Neural crest cell (in vitro differentiated cells): ENCODE measurements at regions not wholly inside any gene's neighbourhood (a gene's known extent, or its start where the extent isn't known, plus 50 kb on each side); places are given as distances from the start of the nearest gene placed in this dataset.
"Not testable (repeated sequence)": the region's sequence is repeated elsewhere in the genome, so short reads cannot be mapped to it uniquely, and the experiment has no call there.

ENCODE experiments used
- DNase-seq: peaks from one replicate; pipeline ENCODE4 v3.0.0; 2021; ENCODE audit warnings: low read depth, mixed read lengths, low spot score
- H3K27ac Mint-ChIP-seq: one replicate; pipeline ENCODE4 v1.8.0; 2021; ENCODE audit warnings: mild to moderate bottlenecking, mixed read lengths; ENCODE audit not compliant: unreplicated experiment
- H3K27me3 Mint-ChIP-seq: 2 replicates; pipeline ENCODE4 v1.8.0; 2021; ENCODE audit warnings: low read depth, mild to moderate bottlenecking, mixed read lengths
- H3K36me3 Mint-ChIP-seq: 2 replicates; pipeline ENCODE4 v1.8.0; 2021; ENCODE audit warnings: low read depth, mild to moderate bottlenecking, mixed read lengths
- H3K4me1 Mint-ChIP-seq: 2 replicates; pipeline ENCODE4 v1.8.0; 2021; ENCODE audit warnings: mixed read lengths
- H3K4me3 Mint-ChIP-seq: one replicate; pipeline ENCODE4 v1.8.0; 2021; ENCODE audit warnings: mild to moderate bottlenecking, mixed read lengths
- H3K9me3 Mint-ChIP-seq: 2 replicates; pipeline ENCODE4 v1.8.0; 2021; ENCODE audit warnings: mixed read lengths
- TF ChIP-seq, protein P1 (sequence below): fragments of 200-600 bp; sonication (generic); conservative IDR thresholded peaks from 2 replicates; pipeline ENCODE4 v1.5.0; 2021; ENCODE audit warnings: antibody characterized with exemption, mild to moderate bottlenecking

DNA sequence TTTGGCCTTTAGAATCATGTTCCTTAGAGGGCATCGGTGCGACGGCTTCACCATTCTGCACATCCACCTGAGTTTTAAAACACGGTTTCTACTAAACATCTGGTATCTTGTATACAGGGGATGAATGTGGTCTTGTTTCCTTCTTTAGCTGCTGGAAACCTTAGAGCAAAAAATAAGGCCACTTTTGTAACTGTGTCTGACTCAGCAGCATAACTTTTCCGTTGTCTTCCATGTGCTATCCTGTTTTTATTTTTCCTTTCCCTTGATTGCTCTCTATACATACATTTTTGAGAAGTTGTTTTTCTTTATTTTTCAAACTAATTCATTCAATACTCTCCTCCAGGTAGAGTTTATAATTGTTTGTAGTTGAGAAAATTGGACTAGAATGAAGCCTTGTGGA lies 108.8 kb upstream of the PCED1B start:
- peaks cover 6% of the 10 kb centered on the region for H3K9me3 Mint-ChIP-seq
- no peaks in the 10 kb centered on the region for H3K36me3 Mint-ChIP-seq
- H3K4me3 Mint-ChIP-seq, result no peak overlapping the region
- DNase-seq, result no peak
- no peaks in the 10 kb centered on the region for H3K4me1 Mint-ChIP-seq
- H3K27ac Mint-ChIP-seq, result no peak overlapping the region
- TF ChIP-seq, protein P1, sequence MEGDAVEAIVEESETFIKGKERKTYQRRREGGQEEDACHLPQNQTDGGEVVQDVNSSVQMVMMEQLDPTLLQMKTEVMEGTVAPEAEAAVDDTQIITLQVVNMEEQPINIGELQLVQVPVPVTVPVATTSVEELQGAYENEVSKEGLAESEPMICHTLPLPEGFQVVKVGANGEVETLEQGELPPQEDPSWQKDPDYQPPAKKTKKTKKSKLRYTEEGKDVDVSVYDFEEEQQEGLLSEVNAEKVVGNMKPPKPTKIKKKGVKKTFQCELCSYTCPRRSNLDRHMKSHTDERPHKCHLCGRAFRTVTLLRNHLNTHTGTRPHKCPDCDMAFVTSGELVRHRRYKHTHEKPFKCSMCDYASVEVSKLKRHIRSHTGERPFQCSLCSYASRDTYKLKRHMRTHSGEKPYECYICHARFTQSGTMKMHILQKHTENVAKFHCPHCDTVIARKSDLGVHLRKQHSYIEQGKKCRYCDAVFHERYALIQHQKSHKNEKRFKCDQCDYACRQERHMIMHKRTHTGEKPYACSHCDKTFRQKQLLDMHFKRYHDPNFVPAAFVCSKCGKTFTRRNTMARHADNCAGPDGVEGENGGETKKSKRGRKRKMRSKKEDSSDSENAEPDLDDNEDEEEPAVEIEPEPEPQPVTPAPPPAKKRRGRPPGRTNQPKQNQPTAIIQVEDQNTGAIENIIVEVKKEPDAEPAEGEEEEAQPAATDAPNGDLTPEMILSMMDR, result no peak
- no peaks in the 10 kb centered on the region for H3K27me3 Mint-ChIP-seq

DNA sequence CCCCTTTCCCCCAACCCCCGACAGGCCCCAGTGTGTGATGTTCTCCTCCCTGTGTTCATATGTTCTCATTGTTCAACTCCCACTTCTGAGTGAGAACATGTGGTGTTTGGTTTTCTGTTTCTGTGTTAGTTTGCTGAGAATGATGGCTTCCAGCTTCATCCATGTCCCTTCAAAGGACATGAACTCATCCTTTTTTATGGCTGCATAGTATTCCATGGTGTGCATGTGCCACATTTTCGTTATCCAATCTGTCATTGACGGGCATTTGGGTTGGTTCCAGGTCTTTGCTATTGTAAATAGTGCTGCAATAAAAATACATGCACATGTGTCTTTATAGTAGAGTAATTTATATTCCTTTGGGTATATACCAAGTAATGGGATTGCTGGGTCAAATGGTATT lies 105.5 kb upstream of the PCED1B start:
- not testable (repeated sequence) for H3K27ac Mint-ChIP-seq, H3K4me1 Mint-ChIP-seq, H3K27me3 Mint-ChIP-seq, H3K36me3 Mint-ChIP-seq, H3K4me3 Mint-ChIP-seq, H3K9me3 Mint-ChIP-seq, DNase-seq

DNA sequence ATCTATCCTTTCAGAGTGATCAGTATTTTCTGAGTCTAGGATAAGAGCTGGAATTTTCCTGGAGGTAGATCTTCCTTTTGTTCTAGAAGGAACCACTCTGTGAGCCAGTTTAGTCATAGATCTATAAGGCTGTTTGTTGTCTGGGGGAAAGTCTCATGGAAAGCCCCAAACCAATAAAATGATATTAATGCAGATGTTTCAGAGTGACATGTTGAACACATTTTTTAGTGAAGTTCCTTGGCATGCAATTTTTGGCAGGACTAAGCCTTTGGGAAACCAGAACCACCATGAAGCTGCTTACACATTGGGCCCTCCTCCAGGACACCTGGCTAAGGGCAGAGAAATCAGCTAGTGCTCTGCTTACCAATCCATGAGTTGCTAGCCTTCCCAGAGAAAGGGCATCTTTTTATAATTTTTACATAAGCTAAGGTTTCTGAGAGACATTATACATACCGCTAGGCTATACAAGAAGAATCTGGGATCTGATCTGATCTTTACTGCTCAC lies 101.5 kb upstream of the PCED1B start:
- Mint-ChIP-seq H3K27me3 (peaks cover 11% of the 10 kb centered on the region), H3K27ac (no peak overlapping the region), H3K9me3 (peaks cover 10% of the 10 kb centered on the region), H3K36me3 (no peaks in the 10 kb centered on the region), H3K4me3 (no peak overlapping the region), H3K4me1 (no peaks in the 10 kb centered on the region)
- TF ChIP-seq, protein P1, result no peak
- no peak for DNase-seq

DNA sequence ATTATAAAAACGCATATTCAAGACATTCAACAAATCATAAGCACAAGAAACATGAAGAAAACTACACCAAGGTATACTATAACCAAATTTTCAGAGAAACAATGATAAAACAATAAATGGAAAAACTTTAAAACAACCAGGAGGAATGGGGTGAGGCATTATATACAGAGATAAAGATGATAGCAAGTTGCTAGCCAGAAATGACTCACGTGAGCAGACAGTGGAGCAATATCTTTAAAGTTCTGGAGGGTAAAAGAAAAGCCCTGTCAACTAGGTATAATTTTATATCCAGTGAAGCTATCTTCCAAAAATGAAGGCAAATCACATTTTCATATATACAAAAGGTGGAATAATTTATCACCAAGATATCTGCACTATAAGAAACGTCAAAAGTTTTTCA lies 97.8 kb upstream of the PCED1B start:
- no peaks in the 10 kb centered on the region for H3K4me1 Mint-ChIP-seq
- H3K27me3 Mint-ChIP-seq, result peaks cover 14% of the 10 kb centered on the region
- no peak overlapping the region for H3K4me3 Mint-ChIP-seq
- H3K36me3 Mint-ChIP-seq, result no peaks in the 10 kb centered on the region
- no peak overlapping the region for H3K27ac Mint-ChIP-seq
- TF ChIP-seq, protein P1, result no peak
- H3K9me3 Mint-ChIP-seq, result peaks cover 4% of the 10 kb centered on the region
- DNase-seq, result no peak

DNA sequence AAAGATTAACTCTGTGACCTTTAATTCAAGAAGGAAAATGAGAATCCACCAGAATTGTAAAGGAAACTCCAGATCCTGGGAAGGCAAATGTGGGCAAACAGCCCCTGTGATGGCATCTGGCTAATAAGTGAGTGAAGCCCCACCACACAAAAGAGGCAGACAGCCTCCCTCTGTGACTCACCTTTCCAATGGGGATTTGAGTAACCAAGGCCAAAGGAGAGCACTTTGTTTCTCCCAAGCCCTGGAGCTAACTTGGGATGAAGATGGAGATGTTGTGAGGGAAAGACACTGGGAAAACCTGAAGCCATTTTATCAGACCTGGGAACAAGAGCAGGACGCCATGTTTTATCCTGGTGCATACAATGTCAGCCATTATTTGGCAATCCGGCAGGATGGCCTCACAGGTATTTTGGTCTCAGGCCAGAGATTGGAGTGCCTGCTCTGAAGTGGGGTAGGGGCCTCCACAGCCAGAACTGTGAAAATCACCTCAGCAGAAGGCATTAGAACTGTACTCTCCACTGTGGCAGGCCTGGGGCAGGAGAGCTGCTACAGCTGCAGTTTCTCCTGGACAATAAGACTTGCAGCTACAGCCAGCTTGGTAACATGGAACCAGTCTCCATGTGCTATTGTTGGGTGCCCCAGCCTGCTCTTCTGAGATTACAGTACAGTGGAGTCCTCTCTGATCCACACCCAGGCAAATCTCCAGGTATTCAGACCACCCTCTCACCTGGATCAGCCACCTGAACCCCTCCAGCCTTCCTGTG lies 96.6 kb upstream of the PCED1B start:
- TF ChIP-seq, protein P1, result no peak
- no peak for DNase-seq
- no peaks in the 10 kb centered on the region for H3K36me3 Mint-ChIP-seq
- peaks cover 17% of the 10 kb centered on the region for H3K27me3 Mint-ChIP-seq
- no peak overlapping the region for H3K4me3 Mint-ChIP-seq
- no peaks in the 10 kb centered on the region for H3K4me1 Mint-ChIP-seq
- H3K27ac Mint-ChIP-seq, result no peak overlapping the region
- H3K9me3 Mint-ChIP-seq, result peaks cover 4% of the 10 kb centered on the region

DNA sequence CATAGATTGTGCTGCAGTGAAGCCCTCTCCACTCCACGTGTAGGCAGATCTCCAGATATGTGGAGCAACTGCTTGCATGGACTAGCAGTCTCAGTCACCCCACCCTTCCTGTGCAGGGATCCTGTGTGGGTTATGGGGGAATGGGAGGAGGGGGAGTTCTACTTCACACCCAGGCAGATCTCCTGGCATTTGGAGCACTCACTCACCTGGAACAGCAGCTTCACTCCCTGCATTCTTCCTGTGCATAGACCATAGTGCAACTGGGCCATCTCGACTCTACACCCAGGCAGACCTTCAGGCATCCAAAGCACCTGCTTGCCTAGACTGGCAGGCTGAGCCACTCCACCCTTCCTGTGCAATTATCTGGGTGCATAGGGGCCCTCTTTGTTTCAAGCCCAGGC lies 96.0 kb upstream of the PCED1B start:
- H3K4me1 Mint-ChIP-seq, result no peaks in the 10 kb centered on the region
- no peak overlapping the region for H3K4me3 Mint-ChIP-seq
- TF ChIP-seq, protein P1, result no peak
- no peak overlapping the region for H3K27ac Mint-ChIP-seq
- H3K36me3 Mint-ChIP-seq, result no peaks in the 10 kb centered on the region
- peaks cover 4% of the 10 kb centered on the region for H3K9me3 Mint-ChIP-seq
- H3K27me3 Mint-ChIP-seq, result peaks cover 17% of the 10 kb centered on the region
- DNase-seq, result no peak
